H1 (cell line): ENCODE measurements at regions not wholly inside any gene's neighbourhood (a gene's known extent, or its start where the extent isn't known, plus 50 kb on each side); places are given as distances from the start of the nearest gene placed in this dataset.

Source experiments
- CTCF ChIA-PET: fragments of 300-600 bp; sonication (Branson Sonifier 250); formaldehyde crosslinking; loops from one replicate; lab custom pipeline; 2021; ENCODE audit not compliant: partially characterized antibody; lab: Charles Lee
- POLR2A ChIA-PET: fragments of 300-600 bp; sonication (Branson Sonifier 250); formaldehyde crosslinking; loops from one replicate; lab custom pipeline; 2021; ENCODE audit warnings: inconsistent platforms; ENCODE audit not compliant: partially characterized antibody; lab: Charles Lee
- DNase-seq, 2 experiments: peaks; one replicate each; pipeline versions ENCODE4 v3.0.0 to v3.0.0-alpha.2; 2010 to 2022; ENCODE audit warnings: low spot score in 2 of 2, low read depth in 1 of 2, mixed read lengths in 1 of 2
- FAIRE-seq: peaks from 2 replicates; lab custom pipeline; 2011; peaks lifted over from hg19 to GRCh38; lab: Jason Lieb, UNC
- H2AFZ ChIP-seq: 2 replicates; pipeline ENCODE4 v1.8.1; 2012; ENCODE audit warnings: low read length, inconsistent platforms
- H2AK5ac ChIP-seq: 2 replicates; pipeline ENCODE4 v1.6.1; 2013; ENCODE audit warnings: low read depth, low read length
- H2BK120ac ChIP-seq: replicated peaks from 2 replicates; pipeline ENCODE3; 2013; ENCODE audit warnings: low read depth, low read length, inconsistent platforms
- H2BK12ac ChIP-seq: 2 replicates; pipeline ENCODE4 v1.6.1; 2013; ENCODE audit warnings: low read depth, low read length
- H2BK15ac ChIP-seq: 2 replicates; pipeline ENCODE4 v1.6.1; 2013; ENCODE audit warnings: low read length
- H2BK20ac ChIP-seq: 2 replicates; pipeline ENCODE4 v1.6.1; 2013; ENCODE audit warnings: low read length
- H2BK5ac ChIP-seq: 2 replicates; pipeline ENCODE4 v1.6.1; 2013; ENCODE audit warnings: low read depth, low read length
- H3K14ac ChIP-seq: 2 replicates; pipeline ENCODE4 v1.6.1; 2013; ENCODE audit warnings: inconsistent platforms; ENCODE audit not compliant: insufficient read length
- H3K18ac ChIP-seq: 2 replicates; pipeline ENCODE4 v1.6.1; 2013; ENCODE audit warnings: low read length; ENCODE audit errors: extremely low read depth
- H3K23ac ChIP-seq: 2 replicates; pipeline ENCODE4 v1.6.1; 2013; ENCODE audit warnings: inconsistent platforms; ENCODE audit not compliant: insufficient read length
- H3K23me2 ChIP-seq: 2 replicates; pipeline ENCODE4 v1.6.1; 2013; ENCODE audit warnings: low read depth, low read length
- H3K27ac ChIP-seq: 2 replicates; pipeline ENCODE4 v1.6.1; 2011; ENCODE audit warnings: low read depth, low read length, inconsistent platforms
- H3K27me3 ChIP-seq, 4 experiments: replicated peaks in 1 of 4; 1 replicate in 1 of 4; 2 replicates in 3 of 4; pipeline versions ENCODE4 v1.6.1 to v1.8.1; 2011 to 2013; ENCODE audit warnings: low read length in 3 of 4, mild to moderate bottlenecking in 3 of 4, inconsistent platforms in 2 of 4, mixed read lengths in 2 of 4, moderate library complexity in 1 of 4; ENCODE audit not compliant: control insufficient read depth in 3 of 4, insufficient read depth in 3 of 4; ENCODE audit errors: extremely low read depth in 1 of 4
- H3K36me3 ChIP-seq, 4 experiments: 2 replicates each; pipeline versions ENCODE4 v1.6.1 to v1.8.1; 2011 to 2013; ENCODE audit warnings: mild to moderate bottlenecking in 4 of 4, low read length in 3 of 4, moderate library complexity in 2 of 4, control low read depth in 1 of 4, inconsistent platforms in 1 of 4; ENCODE audit not compliant: insufficient read depth in 4 of 4, control insufficient read depth in 2 of 4
- H3K4ac ChIP-seq: replicated peaks from 2 replicates; pipeline ENCODE3; 2013; ENCODE audit warnings: low read length, low read depth, mixed read lengths, inconsistent platforms; ENCODE audit not compliant: insufficient read length
- H3K4me1 ChIP-seq, 4 experiments: replicated peaks in 1 of 4; 1 replicate in 1 of 4; 2 replicates in 3 of 4; pipeline versions ENCODE4 v1.6.1 to v1.8.1; 2011 to 2013; ENCODE audit warnings: low read length in 3 of 4, inconsistent platforms in 2 of 4, mixed read lengths in 1 of 4; ENCODE audit not compliant: insufficient read depth in 4 of 4, control insufficient read depth in 3 of 4
- H3K4me2 ChIP-seq, 2 experiments: 2 replicates each; pipeline versions ENCODE4 v1.6.1 to v1.8.1; 2011 to 2013; ENCODE audit warnings: low read depth in 2 of 2, low read length in 2 of 2, control low read depth in 1 of 2, inconsistent platforms in 1 of 2, mild to moderate bottlenecking in 1 of 2; ENCODE audit not compliant: insufficient read depth in 1 of 2
- H3K4me3 ChIP-seq, 4 experiments: fragments of 200-600, 300-600 bp in 1 of 4; sonication (generic), shearing (Covaris generic), sonication (Bioruptor Twin) in 1 of 4; 2 replicates each; pipeline versions ENCODE4 v1.5.1 to v1.8.1; 2011 to 2016; ENCODE audit warnings: low read length in 4 of 4, low read depth in 3 of 4, control low read depth in 2 of 4, inconsistent platforms in 2 of 4, mild to moderate bottlenecking in 2 of 4, mixed read lengths in 1 of 4, moderate library complexity in 1 of 4; ENCODE audit not compliant: insufficient read depth in 2 of 4; ENCODE audit errors: extremely low read depth in 1 of 4
- H3K56ac ChIP-seq: replicated peaks from 2 replicates; pipeline ENCODE3; 2013; ENCODE audit warnings: low read depth, mild to moderate bottlenecking, mixed read lengths, low read length, inconsistent platforms; ENCODE audit not compliant: insufficient read length
- H3K79me1 ChIP-seq: 2 replicates; pipeline ENCODE4 v1.6.1; 2013; ENCODE audit warnings: low read depth, low read length, control low read depth
- H3K79me2 ChIP-seq, 2 experiments: 2 replicates each; pipeline versions ENCODE4 v1.6.1 to v1.8.1; 2012 to 2013; ENCODE audit warnings: low read length in 2 of 2, mild to moderate bottlenecking in 2 of 2, inconsistent platforms in 1 of 2; ENCODE audit not compliant: insufficient read depth in 2 of 2, control insufficient read depth in 1 of 2
- H3K9ac ChIP-seq, 4 experiments: replicated peaks in 1 of 4; 1 replicate in 1 of 4; 2 replicates in 3 of 4; pipeline versions ENCODE4 v1.6.1 to v1.8.1; 2011 to 2013; ENCODE audit warnings: low read depth in 3 of 4, low read length in 3 of 4, control low read depth in 2 of 4, mild to moderate bottlenecking in 2 of 4, moderate library complexity in 2 of 4, inconsistent platforms in 1 of 4; ENCODE audit errors: extremely low read depth in 1 of 4
- H3K9me3 ChIP-seq, 2 experiments: 2 replicates each; pipeline versions ENCODE4 v1.6.1 to v1.8.1; 2012 to 2013; ENCODE audit warnings: mild to moderate bottlenecking in 2 of 2, moderate library complexity in 2 of 2, control low read depth in 1 of 2, inconsistent platforms in 1 of 2, low read depth in 1 of 2, low read length in 1 of 2, mixed read lengths in 1 of 2; ENCODE audit not compliant: insufficient read depth in 2 of 2
- H4K20me1 ChIP-seq, 2 experiments: replicated peaks in 1 of 2; 2 replicates each; pipeline versions ENCODE3 to v1.8.1; 2011 to 2013; ENCODE audit warnings: inconsistent platforms in 2 of 2, low read length in 2 of 2, mild to moderate bottlenecking in 1 of 2; ENCODE audit not compliant: insufficient read depth in 2 of 2, control insufficient read depth in 1 of 2
- H4K5ac ChIP-seq: 2 replicates; pipeline ENCODE4 v1.6.1; 2013; ENCODE audit warnings: low read length, low read depth, mixed read lengths, inconsistent platforms; ENCODE audit not compliant: insufficient read length
- H4K8ac ChIP-seq: 2 replicates; pipeline ENCODE4 v1.8.0; 2013; ENCODE audit warnings: mild to moderate bottlenecking, moderate library complexity, low read length, inconsistent platforms; ENCODE audit not compliant: insufficient read depth; ENCODE audit errors: extremely low read depth
- H4K91ac ChIP-seq: replicated peaks from 2 replicates; pipeline ENCODE3; 2013; ENCODE audit warnings: low read length, mixed read lengths, inconsistent platforms; ENCODE audit not compliant: insufficient read length
- CBX5 ChIP-seq: fragments of 300-800, 300-1000 bp; sonication (generic); IDR thresholded peaks from 2 replicates; pipeline ENCODE4 v1.7.1; 2016; ENCODE audit warnings: antibody characterized with exemption, low read length, low read depth
- CEBPB ChIP-seq: IDR thresholded peaks from 2 replicates; pipeline ENCODE4 v1.6.1; 2012; ENCODE audit warnings: low read depth, low read length
- EP300 ChIP-seq, 2 experiments: IDR thresholded peaks; 1 replicate in 1 of 2; 2 replicates in 1 of 2; pipeline ENCODE4 v1.6.1; 2011 to 2012; ENCODE audit warnings: low read depth in 2 of 2, low read length in 2 of 2, mild to moderate bottlenecking in 2 of 2, borderline replicate concordance in 1 of 2, inconsistent platforms in 1 of 2, moderate library complexity in 1 of 2
- HDAC6 ChIP-seq: IDR thresholded peaks from one replicate; pipeline ENCODE4 v1.7.1; 2012; ENCODE audit warnings: low read depth, mild to moderate bottlenecking, inconsistent platforms, low read length, moderate library complexity
- JUND ChIP-seq: IDR thresholded peaks from 2 replicates; pipeline ENCODE4 v1.6.1; 2011; ENCODE audit warnings: mild to moderate bottlenecking, improper control_type of control experiment, low read length
- RNF2 ChIP-seq: fragments of 200-900, 300-1000 bp; sonication (generic); IDR thresholded peaks from 2 replicates; pipeline ENCODE4 v1.7.1; 2016; ENCODE audit warnings: borderline replicate concordance, low read depth, mild to moderate bottlenecking, antibody characterized with exemption, low read length; ENCODE audit not compliant: poor library complexity, severe bottlenecking; ENCODE audit errors: missing control alignments
- RXRA ChIP-seq: IDR thresholded peaks from 2 replicates; pipeline ENCODE4 v1.6.1; 2011; ENCODE audit warnings: low read depth, mild to moderate bottlenecking, low read length, moderate library complexity; ENCODE audit not compliant: insufficient read depth
- SIRT6 ChIP-seq: IDR thresholded peaks from one replicate; pipeline ENCODE4 v1.7.1; 2012; ENCODE audit warnings: low read length, inconsistent platforms
- SP1 ChIP-seq: IDR thresholded peaks from 2 replicates; pipeline ENCODE4 v1.6.1; 2011; ENCODE audit warnings: low read depth, low read length
- TCF12 ChIP-seq: IDR thresholded peaks from 2 replicates; pipeline ENCODE4 v1.6.1; 2011; ENCODE audit warnings: low read depth, mild to moderate bottlenecking, low read length
- WGBS, 2 experiments: shearing (Covaris generic) in 1 of 2; methylation state at CpG; one replicate each; pipeline versions ENCODE4 v1.1.6 to v1.1.7; 2013 to 2015; ENCODE audit warnings: low lambda C conversion rate in 2 of 2, mixed read lengths in 2 of 2, inconsistent platforms in 1 of 2, low coverage in 1 of 2, missing lambda C conversion rate in 1 of 2; ENCODE audit not compliant: insufficient replicate concordance in 2 of 2, insufficient coverage in 1 of 2, insufficient read length in 1 of 2; ENCODE audit errors: extremely low coverage in 1 of 2, missing lambda C conversion rate in 1 of 2; 5-methylcytosine and 5-hydroxymethylcytosine counted together
- TF ChIP-seq, protein P1 (sequence below): IDR thresholded peaks from 2 replicates; pipeline ENCODE4 v1.6.1; 2012; ENCODE audit warnings: low read length, inconsistent platforms

DNA sequence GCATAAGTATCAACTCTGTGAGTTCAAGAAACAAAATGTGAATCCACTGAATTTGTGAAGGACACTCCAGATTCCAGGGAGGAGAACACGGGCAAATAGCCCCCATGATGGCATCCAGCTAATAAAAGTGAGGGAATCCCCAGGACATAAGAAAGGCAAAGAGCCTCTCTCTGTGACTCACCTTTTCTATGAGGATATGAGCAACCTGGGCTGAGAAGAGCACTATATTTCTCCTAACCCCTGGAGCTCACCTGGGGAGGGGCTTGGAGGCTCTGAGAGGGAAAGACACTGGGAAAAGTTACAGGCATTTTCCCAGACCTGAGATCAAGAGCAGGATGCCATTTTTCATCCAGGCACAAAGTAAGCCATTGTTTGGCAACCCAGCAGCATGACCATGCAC, 1298.8 kb downstream of the PLA2G4A start:
- Histone ChIP-seq H2BK15ac (no peak overlapping the region), H4K5ac (no peak overlapping the region), H4K8ac (no peak overlapping the region), H2BK20ac (no peak overlapping the region), H3K4ac (no peak overlapping the region), H4K20me1 (no peaks in the 10 kb centered on the region), H3K56ac (no peak overlapping the region), H2BK120ac (no peak overlapping the region), H3K79me2 (no peaks in the 10 kb centered on the region), H3K23ac (no peak overlapping the region), H3K36me3 (no peaks in the 10 kb centered on the region), H3K79me1 (no peaks in the 10 kb centered on the region), H2AFZ (no peak overlapping the region), H3K23me2 (no peaks in the 10 kb centered on the region; the same call in 1 of the 2 replicates), H2AK5ac (no peak overlapping the region), H3K14ac (no peak overlapping the region), H3K4me3 (no peak overlapping the region), H2BK5ac (no peak overlapping the region), H4K91ac (no peak overlapping the region), H2BK12ac (no peak overlapping the region), H3K9me3 (no peaks in the 10 kb centered on the region), H3K4me1 (no peaks in the 10 kb centered on the region), H3K9ac (no peak overlapping the region), H3K4me2 (no peak overlapping the region), H3K27me3 (no peaks in the 10 kb centered on the region), H3K18ac (no peak overlapping the region), H3K27ac (no peak overlapping the region)
- ChIA-PET POLR2A (no interaction called here), CTCF (interaction anchor here (0.9 to 1.1 kb wide), 2 partner anchors 20 to 38 kb away, joined by 3 read pairs; no protein-coding TSS in a partner anchor)
- WGBS, 2 experiments: 88% methylated on average over 1 of the region's 1 CpG; no CpG with 5 or more reads in 1 of the 2 experiments
- DNase-seq: no peak
- FAIRE-seq: no peak
- TF ChIP-seq CBX5: no peak
- no peak for TF ChIP-seq TCF12
- TF ChIP-seq RXRA: no peak
- TF ChIP-seq RNF2: no peak
- TF ChIP-seq, protein P1, sequence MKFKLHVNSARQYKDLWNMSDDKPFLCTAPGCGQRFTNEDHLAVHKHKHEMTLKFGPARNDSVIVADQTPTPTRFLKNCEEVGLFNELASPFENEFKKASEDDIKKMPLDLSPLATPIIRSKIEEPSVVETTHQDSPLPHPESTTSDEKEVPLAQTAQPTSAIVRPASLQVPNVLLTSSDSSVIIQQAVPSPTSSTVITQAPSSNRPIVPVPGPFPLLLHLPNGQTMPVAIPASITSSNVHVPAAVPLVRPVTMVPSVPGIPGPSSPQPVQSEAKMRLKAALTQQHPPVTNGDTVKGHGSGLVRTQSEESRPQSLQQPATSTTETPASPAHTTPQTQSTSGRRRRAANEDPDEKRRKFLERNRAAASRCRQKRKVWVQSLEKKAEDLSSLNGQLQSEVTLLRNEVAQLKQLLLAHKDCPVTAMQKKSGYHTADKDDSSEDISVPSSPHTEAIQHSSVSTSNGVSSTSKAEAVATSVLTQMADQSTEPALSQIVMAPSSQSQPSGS: no peak
- no peak for TF ChIP-seq CEBPB
- no peak for TF ChIP-seq HDAC6
- TF ChIP-seq SIRT6: no peak
- no peak for TF ChIP-seq SP1
- TF ChIP-seq JUND: no peak
- no peak for TF ChIP-seq EP300 (IDR thresholded peaks at IDR 0.05; ENCODE audit: borderline replicate concordance in 1 of 2, low read depth in 2 of 2, low read length in 2 of 2)
- TF ChIP-seq, all 59 proteins: peak for 0
